ENCODE measurements at regions not wholly inside any gene's neighbourhood (a gene's known extent, or its start where the extent isn't known, plus 50 kb on each side); places are given as distances from the start of the nearest gene placed in this dataset.

DNA sequence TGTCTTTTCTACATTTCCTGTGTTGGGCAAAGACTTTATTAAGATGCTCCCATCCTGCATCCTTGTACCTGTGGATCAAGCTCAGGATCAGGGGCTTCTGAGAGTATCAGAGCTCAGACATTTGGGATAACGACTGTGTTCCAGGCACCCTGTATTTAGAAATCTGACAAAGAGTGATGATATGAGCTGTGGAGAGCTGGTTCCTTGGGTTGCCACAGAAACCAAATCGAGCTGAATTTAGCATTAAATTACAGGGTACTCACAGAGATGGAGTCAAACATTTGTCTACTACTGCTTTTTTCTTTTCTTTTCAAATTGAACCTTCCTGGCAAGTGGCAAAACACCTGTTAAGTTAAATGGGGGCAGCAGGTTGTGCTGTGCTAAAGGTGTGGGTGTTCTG lies 110.6 kb downstream of the XCL2 start:
- Histone ChIP-seq H3K4me3 (ENCODE audit: extremely low read depth in 1 of 4, insufficient read depth in 2 of 4, low read depth in 3 of 4, low read length in 4 of 4) (no peak overlapping the region), H4K91ac (replicated peaks; ENCODE audit: insufficient read length, low read length) (no peak overlapping the region), H3K23ac (ENCODE audit: insufficient read length) (no peak overlapping the region), H2AK5ac (ENCODE audit: low read depth, low read length) (no peak overlapping the region), H3K79me2 (ENCODE audit: control insufficient read depth in 1 of 2, insufficient read depth in 2 of 2, low read length in 2 of 2) (no peaks in the 10 kb centered on the region), H3K4ac (replicated peaks; ENCODE audit: insufficient read length, low read depth, low read length) (no peak overlapping the region), H3K9me3 (ENCODE audit: insufficient read depth in 2 of 2, low read depth in 1 of 2, low read length in 1 of 2) (no peaks in the 10 kb centered on the region), H2BK5ac (ENCODE audit: low read depth, low read length) (no peak overlapping the region), H2BK20ac (ENCODE audit: low read length) (no peak overlapping the region), H4K8ac (ENCODE audit: extremely low read depth, insufficient read depth, low read length) (no peak overlapping the region), H3K79me1 (ENCODE audit: low read depth, low read length) (no peaks in the 10 kb centered on the region), H3K18ac (ENCODE audit: extremely low read depth, low read length) (no peak overlapping the region), H2BK12ac (ENCODE audit: low read depth, low read length) (no peak overlapping the region), H2BK15ac (ENCODE audit: low read length) (no peak overlapping the region), H3K4me1 (replicated peaks in 1 of 4; ENCODE audit: control insufficient read depth in 3 of 4, insufficient read depth in 4 of 4, low read length in 3 of 4) (peaks cover 0 to 3% (median 2%) of the 10 kb centered on the region in 4 experiments; a peak in 4 of 7 replicates), H3K9ac (replicated peaks in 1 of 4; ENCODE audit: extremely low read depth in 1 of 4, low read depth in 3 of 4, low read length in 3 of 4) (no peak overlapping the region), H4K20me1 (replicated peaks in 1 of 2; ENCODE audit: control insufficient read depth in 1 of 2, insufficient read depth in 2 of 2, low read length in 2 of 2) (no peaks in the 10 kb centered on the region), H3K23me2 (ENCODE audit: low read depth, low read length) (no peaks in the 10 kb centered on the region), H3K4me2 (ENCODE audit: insufficient read depth in 1 of 2, low read depth in 2 of 2, low read length in 2 of 2) (no peak overlapping the region), H3K27me3 (replicated peaks in 1 of 4; ENCODE audit: control insufficient read depth in 3 of 4, extremely low read depth in 1 of 4, insufficient read depth in 3 of 4, low read length in 3 of 4) (no peaks in the 10 kb centered on the region; a peak in 1 of 7 replicates), H4K5ac (ENCODE audit: insufficient read length, low read depth, low read length) (no peak overlapping the region), H2AFZ (ENCODE audit: low read length) (no peak overlapping the region), H3K36me3 (ENCODE audit: control insufficient read depth in 2 of 4, insufficient read depth in 4 of 4, low read length in 3 of 4) (no peaks in the 10 kb centered on the region), H3K27ac (ENCODE audit: low read depth, low read length) (no peak overlapping the region), H3K14ac (ENCODE audit: insufficient read length) (no peak overlapping the region), H3K56ac (replicated peaks; ENCODE audit: insufficient read length, low read depth, low read length) (no peak overlapping the region), H2BK120ac (replicated peaks; ENCODE audit: low read depth, low read length) (no peak overlapping the region)
- ChIA-PET CTCF (ENCODE audit: partially characterized antibody) (interaction anchor here (0.8 to 2.7 kb wide), 5 partner anchors 11 to 166 kb away, joined by 3 to 12 read pairs (median 4); no protein-coding TSS in a partner anchor), POLR2A (ENCODE audit: partially characterized antibody) (interaction anchor here (0.7 kb wide), 1 partner anchor 675 kb away, joined by 3 read pairs; no protein-coding TSS in a partner anchor)
- no peak for TF ChIP-seq RBBP5 (IDR thresholded peaks at IDR 0.05; ENCODE audit: borderline replicate concordance, low read depth, low read length)
- TF ChIP-seq JUND (IDR thresholded peaks at IDR 0.05; ENCODE audit: low read length), result no peak
- no peak for TF ChIP-seq ZNF274 (IDR thresholded peaks at IDR 0.05; ENCODE audit: borderline replicate concordance, extremely low read depth, low read length)
- no peak for TF ChIP-seq EGR1 (IDR thresholded peaks at IDR 0.05; ENCODE audit: borderline replicate concordance, low read depth, low read length)
- WGBS, 2 experiments (ENCODE audit: extremely low coverage in 1 of 2, insufficient coverage in 1 of 2, insufficient read length in 1 of 2, insufficient replicate concordance in 2 of 2, low coverage in 1 of 2, low lambda C conversion rate in 2 of 2, missing lambda C conversion rate in 1 of 2), result 92% methylated on average over 2 of the region's 2 CpGs; no CpG with 5 or more reads in 1 of the 2 experiments
- no peak for FAIRE-seq
- DNase-seq (ENCODE audit: low read depth in 1 of 2, low spot score in 2 of 2), result no peak

Measured in H1 (cell line).